ENCODE measurements at regions not wholly inside any gene's neighbourhood (a gene's known extent, or its start where the extent isn't known, plus 50 kb on each side); places are given as distances from the start of the nearest gene placed in this dataset.
"Not testable (repeated sequence)": the region's sequence is repeated elsewhere in the genome, so short reads cannot be mapped to it uniquely, and the experiment has no call there.

- Histone ChIP-seq H3K4me2 (ENCODE audit: control insufficient read depth, insufficient read depth) (no peak overlapping the region), H4K20me1 (ENCODE audit: control insufficient read depth, insufficient read depth) (no peaks in the 10 kb centered on the region), H3K79me2 (ENCODE audit: control insufficient read depth, insufficient read depth, low read length) (no peaks in the 10 kb centered on the region), H3K9ac (ENCODE audit: control insufficient read depth, insufficient read depth, low read length) (no peak overlapping the region), H2AFZ (ENCODE audit: control insufficient read depth, low read depth, low read length) (no peak overlapping the region), H3K9me3 (replicated peaks; ENCODE audit: control insufficient read depth, insufficient read depth, low read length) (no peaks in the 10 kb centered on the region; the same call in 2 of the 3 replicates), H3K27me3 (replicated peaks in 1 of 2; ENCODE audit: control insufficient read depth in 2 of 2, insufficient read depth in 2 of 2, low read length in 1 of 2) (no peaks in the 10 kb centered on the region), H3K27ac (ENCODE audit: control insufficient read depth, insufficient read depth) (no peak overlapping the region), H3K36me3 (ENCODE audit: control insufficient read depth in 2 of 2, insufficient read depth in 2 of 2, low read length in 1 of 2) (no peaks in the 10 kb centered on the region), H3K4me1 (ENCODE audit: control insufficient read depth, insufficient read depth, low read length) (no peaks in the 10 kb centered on the region), H3K4me3 (no peak overlapping the region)
- BruUV-seq (replicated peaks) = no TSS peak
- RAD21 ChIA-PET (ENCODE audit: unreplicated experiment) = no interaction called here
- TF ChIP-seq, protein P1, sequence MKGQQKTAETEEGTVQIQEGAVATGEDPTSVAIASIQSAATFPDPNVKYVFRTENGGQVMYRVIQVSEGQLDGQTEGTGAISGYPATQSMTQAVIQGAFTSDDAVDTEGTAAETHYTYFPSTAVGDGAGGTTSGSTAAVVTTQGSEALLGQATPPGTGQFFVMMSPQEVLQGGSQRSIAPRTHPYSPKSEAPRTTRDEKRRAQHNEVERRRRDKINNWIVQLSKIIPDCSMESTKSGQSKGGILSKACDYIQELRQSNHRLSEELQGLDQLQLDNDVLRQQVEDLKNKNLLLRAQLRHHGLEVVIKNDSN (IDR thresholded peaks at IDR 0.05; ENCODE audit: borderline replicate concordance, extremely low read length, insufficient read depth, low read depth, low read length) = no peak
- TF ChIP-seq POU2F2 (IDR thresholded peaks at IDR 0.05; ENCODE audit: borderline replicate concordance, low read depth, low read length) (0 out of 3 replicates have a peak, but pooled peaks have one; percentile 31), SIN3A (IDR thresholded peaks at IDR 0.05; ENCODE audit: low read depth, low read length) (no peak)
- DNase-seq (ENCODE audit: low read depth, low spot score) (peak; percentile 42), FAIRE-seq (no peak), ATAC-seq (peak; percentile 95)
- intact Hi-C loops (cut with micrococcal nuclease; ENCODE audit: unreplicated experiment) (loop anchor here (5.0 kb wide), 1 partner anchor 1868 kb away; no protein-coding TSS in a partner anchor), in situ Hi-C loops (cut with MboI) (loop anchor here (25.0 kb wide), 1 partner anchor 1868 kb away; the partner anchor contains the start of gene DEFB116)
- CTCF ChIA-PET = interaction anchor here (1.1 to 1.3 kb wide), 2 partner anchors 11 to 16 kb away, joined by 3 read pairs; no protein-coding TSS in a partner anchor
- SMC1A ChIA-PET (ENCODE audit: uncharacterized antibody, unreplicated experiment) = interaction anchor here (1.6 kb wide), 1 partner anchor 29 kb away, joined by 5 read pairs; no protein-coding TSS in a partner anchor
- WGBS (ENCODE audit: insufficient coverage, insufficient replicate concordance, low lambda C conversion rate, missing lambda C conversion rate) = 50% methylated on average over 3 of the region's 3 CpGs
- POLR2A ChIA-PET = no interaction called here
Measured at GRCh38 chr20:29443819-29444218, 1813.6 kb upstream of the DEFB115 start.

- peak; percentile 17 for DNase-seq (ENCODE audit: low read depth, low spot score)
- H3K27ac ChIP-seq (ENCODE audit: control insufficient read depth, insufficient read depth); H3K4me2 ChIP-seq (ENCODE audit: control insufficient read depth, insufficient read depth); H4K20me1 ChIP-seq (ENCODE audit: control insufficient read depth, insufficient read depth); POLR2A ChIA-PET; FAIRE-seq; H3K79me2 ChIP-seq (ENCODE audit: control insufficient read depth, insufficient read depth, low read length); H3K4me3 ChIP-seq; H3K36me3 ChIP-seq (ENCODE audit: control insufficient read depth in 2 of 2, insufficient read depth in 2 of 2, low read length in 1 of 2); BruUV-seq (replicated peaks); H3K9me3 ChIP-seq (replicated peaks; ENCODE audit: control insufficient read depth, insufficient read depth, low read length); H3K27me3 ChIP-seq (replicated peaks in 1 of 2; ENCODE audit: control insufficient read depth in 2 of 2, insufficient read depth in 2 of 2, low read length in 1 of 2); SMC1A ChIA-PET (ENCODE audit: uncharacterized antibody, unreplicated experiment); H3K4me1 ChIP-seq (ENCODE audit: control insufficient read depth, insufficient read depth, low read length); H2AFZ ChIP-seq (ENCODE audit: control insufficient read depth, low read depth, low read length); H3K9ac ChIP-seq (ENCODE audit: control insufficient read depth, insufficient read depth, low read length); intact Hi-C loops (cut with micrococcal nuclease; ENCODE audit: unreplicated experiment): not testable (repeated sequence)
- ChIA-PET CTCF (interaction anchor here (1.2 kb wide), 1 partner anchor 20 kb away, joined by 3 read pairs; no protein-coding TSS in a partner anchor), RAD21 (ENCODE audit: unreplicated experiment) (interaction anchor here (1.1 kb wide), 1 partner anchor 27 kb away, joined by 3 read pairs; no protein-coding TSS in a partner anchor)
- ATAC-seq = peak; percentile 95
- in situ Hi-C loops (cut with MboI) = loop anchor here (25.0 kb wide), 1 partner anchor 1867 kb away; the partner anchor contains the start of gene DEFB116
- 64% methylated on average over 26 of the region's 28 CpGs for WGBS (ENCODE audit: insufficient coverage, insufficient replicate concordance, low lambda C conversion rate, missing lambda C conversion rate)
- TF ChIP-seq SIX5 (IDR thresholded peaks at IDR 0.05; ENCODE audit: low read depth, low read length, severe bottlenecking) = peak; percentile 18
Measured at GRCh38 chr20:29445050-29445907, 1812.2 kb upstream of the DEFB115 start.

DNA sequence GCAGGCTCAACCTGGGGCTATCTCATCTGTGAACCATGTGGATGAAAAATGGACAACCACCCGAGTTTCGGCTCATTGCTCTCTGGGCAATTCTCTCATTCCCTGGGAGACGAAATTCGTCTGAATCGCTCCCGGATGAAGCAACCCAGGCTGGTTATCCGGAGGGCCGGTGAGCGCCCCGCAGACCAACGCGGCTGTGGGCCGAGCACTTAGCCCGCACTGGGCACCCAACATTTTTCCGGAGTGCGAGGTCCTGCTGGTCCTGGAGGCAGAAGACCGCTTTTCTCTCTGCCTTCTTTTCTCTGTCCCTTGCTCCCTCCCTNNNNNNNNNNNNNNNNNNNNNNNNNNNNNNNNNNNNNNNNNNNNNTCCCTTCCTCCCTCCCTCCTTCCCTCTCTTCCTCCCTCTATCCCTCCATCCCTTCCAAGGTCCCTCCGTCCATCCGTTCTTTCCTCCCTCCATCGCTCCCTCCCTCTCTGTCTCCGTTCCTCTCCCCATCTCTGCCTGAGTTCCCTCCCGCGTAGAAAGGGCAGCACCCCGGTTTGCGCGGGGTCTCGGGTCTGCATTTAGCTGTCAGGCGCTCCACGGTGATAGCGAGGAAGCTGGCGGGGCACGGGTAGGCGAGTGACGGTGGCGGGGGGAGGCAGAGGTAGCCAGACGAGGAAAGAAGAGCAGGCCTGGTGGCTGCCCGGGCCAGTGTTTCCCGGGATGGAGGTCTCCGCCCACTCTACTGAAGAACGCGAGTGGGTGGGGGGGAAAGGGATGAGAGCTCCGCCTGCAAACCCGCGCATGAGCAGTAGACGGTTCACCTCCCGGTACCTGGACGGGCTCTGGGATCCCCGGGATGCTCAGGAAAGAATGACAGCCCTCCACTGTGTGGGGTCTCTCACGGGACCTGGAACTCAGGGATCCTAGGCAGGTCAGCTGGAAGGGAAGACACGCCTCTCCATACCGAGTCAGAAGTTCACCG lies 1809.7 kb upstream of the DEFB115 start:
- H3K9me3 ChIP-seq (replicated peaks; ENCODE audit: control insufficient read depth, insufficient read depth, low read length); RAD21 ChIA-PET (ENCODE audit: unreplicated experiment); DNase-seq (ENCODE audit: low read depth, low spot score): not testable (repeated sequence)

More for the DNA sequence above, 1809.7 kb upstream of the DEFB115 start:
- H3K27me3 ChIP-seq (replicated peaks in 1 of 2; ENCODE audit: control insufficient read depth in 2 of 2, insufficient read depth in 2 of 2, low read length in 1 of 2); H2AFZ ChIP-seq (ENCODE audit: control insufficient read depth, low read depth, low read length); FAIRE-seq; ATAC-seq; H3K79me2 ChIP-seq (ENCODE audit: control insufficient read depth, insufficient read depth, low read length); H3K4me2 ChIP-seq (ENCODE audit: control insufficient read depth, insufficient read depth); POLR2A ChIA-PET; CTCF ChIA-PET; H3K27ac ChIP-seq (ENCODE audit: control insufficient read depth, insufficient read depth); intact Hi-C loops (cut with micrococcal nuclease; ENCODE audit: unreplicated experiment); H4K20me1 ChIP-seq (ENCODE audit: control insufficient read depth, insufficient read depth); H3K4me3 ChIP-seq; SMC1A ChIA-PET (ENCODE audit: uncharacterized antibody, unreplicated experiment); H3K36me3 ChIP-seq (ENCODE audit: control insufficient read depth in 2 of 2, insufficient read depth in 2 of 2, low read length in 1 of 2); BruUV-seq (replicated peaks); H3K9ac ChIP-seq (ENCODE audit: control insufficient read depth, insufficient read depth, low read length); H3K4me1 ChIP-seq (ENCODE audit: control insufficient read depth, insufficient read depth, low read length): not testable (repeated sequence)
- in situ Hi-C loops (cut with MboI) = loop anchor here (25.0 kb wide), 1 partner anchor 1864 kb away; the partner anchor contains the start of gene DEFB116
- 63% methylated on average over 46 of the region's 52 CpGs for WGBS (ENCODE audit: insufficient coverage, insufficient replicate concordance, low lambda C conversion rate, missing lambda C conversion rate)

Data from GM12878 (cell line).